Chondrocyte (in vitro differentiated cells): ENCODE measurements at regions not wholly inside any gene's neighbourhood (a gene's known extent, or its start where the extent isn't known, plus 50 kb on each side); places are given as distances from the start of the nearest gene placed in this dataset.

Source experiments
- DNase-seq: peaks from one replicate; pipeline ENCODE4 v3.0.0; 2021; ENCODE audit warnings: mixed read lengths, low spot score
- H3K27ac Mint-ChIP-seq: one replicate; pipeline ENCODE4 v1.8.0; 2021; ENCODE audit warnings: mild to moderate bottlenecking, moderate library complexity, mixed read lengths; ENCODE audit not compliant: unreplicated experiment
- H3K27me3 Mint-ChIP-seq: 2 replicates; pipeline ENCODE4 v1.8.0; 2021; ENCODE audit warnings: low read depth, mixed read lengths
- H3K36me3 Mint-ChIP-seq: 2 replicates; pipeline ENCODE4 v1.8.0; 2021; ENCODE audit warnings: low read depth, mixed read lengths
- H3K4me1 Mint-ChIP-seq: 2 replicates; pipeline ENCODE4 v1.8.0; 2021; ENCODE audit warnings: low read depth, mild to moderate bottlenecking, mixed read lengths
- H3K4me3 Mint-ChIP-seq: one replicate; pipeline ENCODE4 v1.8.0; 2021; ENCODE audit warnings: mild to moderate bottlenecking, moderate library complexity, mixed read lengths; ENCODE audit not compliant: unreplicated experiment
- H3K9me3 Mint-ChIP-seq: 2 replicates; pipeline ENCODE4 v1.8.0; 2021; ENCODE audit warnings: low read depth, mixed read lengths
- CTCF ChIP-seq: fragments of 200-600 bp; sonication (generic); IDR thresholded peaks from 2 replicates; pipeline ENCODE4 v1.5.0; 2021; ENCODE audit warnings: antibody characterized with exemption, mild to moderate bottlenecking, moderate library complexity

- H3K9me3 Mint-ChIP-seq = peaks cover 38% of the 10 kb centered on the region
- no peak overlapping the region for H3K4me3 Mint-ChIP-seq
- DNase-seq = no peak
- TF ChIP-seq CTCF = no peak
- no peaks in the 10 kb centered on the region for H3K27me3 Mint-ChIP-seq
- H3K4me1 Mint-ChIP-seq = no peaks in the 10 kb centered on the region
- no peaks in the 10 kb centered on the region for H3K36me3 Mint-ChIP-seq
- no peak overlapping the region for H3K27ac Mint-ChIP-seq
These were observed 857.7 kb downstream of the GALR1 start for GRCh38 chr18:78107363-78107762.

- Mint-ChIP-seq H3K9me3 (peaks cover 36% of the 10 kb centered on the region), H3K4me1 (no peaks in the 10 kb centered on the region)
These were observed 858.9 kb downstream of the GALR1 start for GRCh38 chr18:78108554-78108953.

GRCh38 chr18:78113136-78113939, 863.7 kb downstream of the GALR1 start:
- no peak for DNase-seq
- no peaks in the 10 kb centered on the region for H3K4me1 Mint-ChIP-seq
- peaks cover 17% of the 10 kb centered on the region for H3K9me3 Mint-ChIP-seq
- no peaks in the 10 kb centered on the region for H3K36me3 Mint-ChIP-seq
- H3K4me3 Mint-ChIP-seq = no peak overlapping the region
- no peaks in the 10 kb centered on the region for H3K27me3 Mint-ChIP-seq
- no peak overlapping the region for H3K27ac Mint-ChIP-seq
- no peak for TF ChIP-seq CTCF

More at GRCh38 chr18:78108554-78108953, 858.9 kb downstream of the GALR1 start:
- H3K4me3 Mint-ChIP-seq = no peak overlapping the region
- H3K27me3 Mint-ChIP-seq = no peaks in the 10 kb centered on the region
- DNase-seq = no peak
- TF ChIP-seq CTCF = no peak
- H3K36me3 Mint-ChIP-seq = no peaks in the 10 kb centered on the region
- no peak overlapping the region for H3K27ac Mint-ChIP-seq

DNA sequence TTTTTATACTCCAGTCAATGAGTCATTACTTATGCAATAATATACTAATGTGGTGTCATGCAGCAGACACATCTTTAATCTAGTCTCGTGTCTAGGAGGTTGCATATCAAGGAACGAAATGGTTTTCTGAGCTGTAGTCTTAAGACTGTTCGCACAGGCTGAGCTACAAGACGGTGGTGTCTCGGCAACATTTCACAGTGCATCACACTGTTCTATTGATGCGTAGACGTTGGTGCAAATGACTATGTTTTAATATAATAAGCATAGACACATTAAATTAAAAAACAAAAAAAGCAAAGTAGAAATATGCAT, 864.2 kb downstream of the GALR1 start:
- TF ChIP-seq CTCF = no peak
- Mint-ChIP-seq H3K4me3 (no peak overlapping the region), H3K36me3 (no peaks in the 10 kb centered on the region), H3K4me1 (no peaks in the 10 kb centered on the region), H3K27ac (no peak overlapping the region), H3K9me3 (peaks cover 23% of the 10 kb centered on the region), H3K27me3 (no peaks in the 10 kb centered on the region)
- no peak for DNase-seq

DNA sequence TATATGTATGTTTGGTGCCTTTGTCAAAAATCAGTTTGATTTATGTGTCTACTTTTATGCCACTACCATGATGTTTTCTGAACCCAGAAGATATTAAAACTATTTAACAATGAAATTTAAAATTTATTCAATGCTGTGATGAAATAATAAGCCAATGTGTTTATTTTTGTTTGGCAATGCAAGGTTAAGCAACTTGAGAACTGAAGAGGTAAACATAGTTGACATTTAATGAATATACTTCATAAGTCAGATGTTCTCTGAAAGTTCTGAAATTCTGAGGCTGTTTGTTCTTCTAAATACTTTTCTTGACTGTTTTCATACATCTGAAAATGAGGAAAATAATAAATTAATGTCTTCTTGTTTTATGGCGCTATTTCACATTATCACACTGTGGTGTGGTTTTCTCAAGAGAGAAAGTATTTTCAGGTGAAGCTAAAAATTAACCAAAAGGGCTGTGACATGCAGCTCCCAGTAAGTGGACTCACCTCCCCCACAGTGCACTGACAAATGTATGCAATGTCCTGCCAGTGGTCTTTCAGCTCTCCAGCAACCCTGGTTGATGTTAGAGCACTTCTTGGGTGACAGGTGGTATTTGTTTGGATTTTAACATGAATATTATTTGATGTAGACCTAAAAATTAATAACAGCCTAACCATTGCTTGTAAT, 863.6 kb upstream of the SALL3 start:
- peaks cover 30% of the 10 kb centered on the region for H3K9me3 Mint-ChIP-seq
- H3K4me1 Mint-ChIP-seq = no peaks in the 10 kb centered on the region
- TF ChIP-seq CTCF = no peak
- H3K27ac Mint-ChIP-seq = no peak overlapping the region
- DNase-seq = no peak
- no peaks in the 10 kb centered on the region for H3K27me3 Mint-ChIP-seq
- no peaks in the 10 kb centered on the region for H3K36me3 Mint-ChIP-seq
- no peak overlapping the region for H3K4me3 Mint-ChIP-seq
